ENCODE measurements at regions not wholly inside any gene's neighbourhood (a gene's known extent, or its start where the extent isn't known, plus 50 kb on each side); places are given as distances from the start of the nearest gene placed in this dataset.
"Not testable (repeated sequence)": the region's sequence is repeated elsewhere in the genome, so short reads cannot be mapped to it uniquely, and the experiment has no call there.

GRCh38 chr1:224791362-224791941 is 138.0 kb upstream of the DNAH14 start:
- no peak for DNase-seq (ENCODE audit: low read depth in 2 of 2)

- no peak for DNase-seq (ENCODE audit: low read depth in 2 of 2)
Observed at GRCh38 chr1:224795591-224795990, 133.9 kb upstream of the DNAH14 start.

GRCh38 chr1:224799083-224799482 is 130.4 kb upstream of the DNAH14 start:
- no peak for DNase-seq (ENCODE audit: low read depth in 2 of 2)

- no peak for DNase-seq (ENCODE audit: low read depth in 2 of 2)
Observed at GRCh38 chr1:224800486-224801119, 128.9 kb upstream of the DNAH14 start.

- no peak for DNase-seq (ENCODE audit: low read depth in 2 of 2)
Observed at GRCh38 chr1:224801844-224802490, 127.5 kb upstream of the DNAH14 start.

GRCh38 chr1:224802617-224803016 is 126.9 kb upstream of the DNAH14 start:
- no peak for DNase-seq (ENCODE audit: low read depth in 2 of 2)

GRCh38 chr1:224804220-224804619 is 125.3 kb upstream of the DNAH14 start:
- no peak for DNase-seq (ENCODE audit: low read depth in 2 of 2)

GRCh38 chr1:224805889-224806288 is 123.6 kb upstream of the DNAH14 start:
- no peak for DNase-seq (ENCODE audit: low read depth in 2 of 2)

- DNase-seq (ENCODE audit: low read depth in 2 of 2): no peak
Observed at GRCh38 chr1:224809137-224809536, 120.3 kb upstream of the DNAH14 start.

GRCh38 chr1:224809613-224810012 is 119.9 kb upstream of the DNAH14 start:
- DNase-seq (ENCODE audit: low read depth in 2 of 2): no peak

- no peak for DNase-seq (ENCODE audit: low read depth in 2 of 2)
Observed at GRCh38 chr1:224811564-224811963, 117.9 kb upstream of the DNAH14 start.

GRCh38 chr1:224815647-224816046 is 113.8 kb upstream of the DNAH14 start:
- DNase-seq (ENCODE audit: low read depth in 2 of 2): no peak

GRCh38 chr1:224816062-224816461 is 113.4 kb upstream of the DNAH14 start:
- DNase-seq (ENCODE audit: low read depth in 2 of 2): no peak

- DNase-seq (ENCODE audit: low read depth in 2 of 2): no peak
Observed at GRCh38 chr1:224817382-224817781, 112.1 kb upstream of the DNAH14 start.

- no peak for DNase-seq (ENCODE audit: low read depth in 2 of 2)
Observed at GRCh38 chr1:224819861-224820260, 109.6 kb upstream of the DNAH14 start.

GRCh38 chr1:224820341-224820740 is 109.1 kb upstream of the DNAH14 start:
- no peak for DNase-seq (ENCODE audit: low read depth in 2 of 2)

GRCh38 chr1:224821751-224822150 is 107.7 kb upstream of the DNAH14 start:
- not testable (repeated sequence) for DNase-seq (ENCODE audit: low read depth in 2 of 2)

GRCh38 chr1:224825525-224826000 is 103.9 kb upstream of the DNAH14 start:
- no peak for DNase-seq (ENCODE audit: low read depth in 2 of 2)

GRCh38 chr1:224828691-224829090 is 100.8 kb upstream of the DNAH14 start:
- no peak for DNase-seq (ENCODE audit: low read depth in 2 of 2)

- DNase-seq (ENCODE audit: low read depth in 2 of 2): no peak
Observed at GRCh38 chr1:224831501-224831900, 98.0 kb upstream of the DNAH14 start.

- not testable (repeated sequence) for DNase-seq (ENCODE audit: low read depth in 2 of 2)
Observed at GRCh38 chr1:224839648-224840300, 89.7 kb upstream of the DNAH14 start.

GRCh38 chr1:224841803-224842202 is 87.7 kb upstream of the DNAH14 start:
- DNase-seq (ENCODE audit: low read depth in 2 of 2): not testable (repeated sequence)

All from stimulated activated CD8-positive, alpha-beta memory T cell treated with anti-CD3 and anti-CD28 coated beads, Interleukin-15, amount 100 ng/mL, for 48 hours (primary cell).